B cell (primary cell): ENCODE measurements at regions not wholly inside any gene's neighbourhood (a gene's known extent, or its start where the extent isn't known, plus 50 kb on each side); places are given as distances from the start of the nearest gene placed in this dataset.

Source experiments
- ATAC-seq: fragments of 200-7000 bp; cut with Tn5 transposase; one replicate; pipeline ENCODE4 v1.10.0; 2021; ENCODE audit warnings: low read depth, mild to moderate bottlenecking, moderate number of reproducible peaks, moderate library complexity
- CTCF ChIA-PET: fragments of 350-600 bp; sonication (Branson Sonifier 250); formaldehyde crosslinking; loops from one replicate; lab custom pipeline; 2021; ENCODE audit warnings: antibody characterized with exemption, inconsistent platforms; lab: Charles Lee
- POLR2A ChIA-PET: fragments of 350-600 bp; sonication (Branson Sonifier 250); formaldehyde crosslinking; loops from one replicate; lab custom pipeline; 2021; ENCODE audit warnings: antibody characterized with exemption; lab: Charles Lee
- DNase-seq: peaks from one replicate; pipeline ENCODE4 v3.0.0; 2013
- H2AFZ ChIP-seq: 2 replicates; pipeline ENCODE4 v1.6.1; 2012; ENCODE audit warnings: mild to moderate bottlenecking, low read depth, low read length; ENCODE audit not compliant: insufficient read depth, poor library complexity, severe bottlenecking
- H3K27ac ChIP-seq, 2 donors: 1 replicate in 1 of 2; 2 replicates in 1 of 2; pipeline ENCODE4 v1.5.1; 2012 to 2013; ENCODE audit warnings: low read length in 2 of 2, mild to moderate bottlenecking in 2 of 2, moderate library complexity in 1 of 2
- H3K27me3 ChIP-seq, 4 experiments: fragments of 200-600 bp in 1 of 4; sonication (generic) in 1 of 4; replicated peaks in 1 of 4; 1 replicate in 2 of 4; 2 replicates in 2 of 4; pipeline versions ENCODE4 v1.6.1 to v1.7.0; 2013 to 2016; ENCODE audit warnings: low read length in 3 of 4, mild to moderate bottlenecking in 2 of 4, mixed read lengths in 1 of 4, moderate library complexity in 1 of 4; ENCODE audit not compliant: insufficient read depth in 4 of 4, control insufficient read depth in 3 of 4; ENCODE audit errors: control extremely low read depth in 1 of 4
- H3K36me3 ChIP-seq, 2 experiments: replicated peaks in 1 of 2; 1 replicate in 1 of 2; 2 replicates in 1 of 2; pipeline versions ENCODE4 v1.6.1 to v1.7.1; 2013; ENCODE audit warnings: low read length in 1 of 2; ENCODE audit not compliant: insufficient read depth in 2 of 2, control insufficient read depth in 1 of 2; ENCODE audit errors: control extremely low read depth in 1 of 2, extremely low read depth in 1 of 2
- H3K4me1 ChIP-seq, 2 donors: fragments of 200-600 bp in 1 of 2; sonication (generic) in 1 of 2; 1 replicate in 1 of 2; 2 replicates in 1 of 2; pipeline versions ENCODE4 v1.5.1 to v1.6.1; 2013 to 2017; ENCODE audit warnings: low read length in 2 of 2; ENCODE audit not compliant: control insufficient read depth in 2 of 2, insufficient read depth in 2 of 2
- H3K4me2 ChIP-seq: replicated peaks from 2 replicates; pipeline ENCODE3; 2012; ENCODE audit warnings: mild to moderate bottlenecking, low read depth, low read length; ENCODE audit not compliant: poor library complexity, severe bottlenecking
- H3K4me3 ChIP-seq, 5 experiments: fragments of 200-600 bp in 1 of 5; sonication (generic) in 1 of 5; 1 replicate in 3 of 5; 2 replicates in 2 of 5; pipeline versions ENCODE4 v1.5.1 to v1.7.0; 2011 to 2016; ENCODE audit warnings: low read length in 4 of 5, mild to moderate bottlenecking in 4 of 5, low read depth in 2 of 5, control low read depth in 1 of 5, moderate library complexity in 1 of 5; ENCODE audit not compliant: insufficient read depth in 1 of 5; ENCODE audit errors: control extremely low read depth in 1 of 5, extremely low read depth in 1 of 5
- H3K79me2 ChIP-seq: fragments of 200-600 bp; sonication (generic); one replicate; pipeline ENCODE4 v1.6.0; 2016; ENCODE audit warnings: low read length; ENCODE audit not compliant: control insufficient read depth, insufficient read depth
- H3K9ac ChIP-seq: fragments of 200-600 bp; sonication (generic); 2 replicates; pipeline ENCODE4 v1.6.1; 2017; ENCODE audit warnings: mild to moderate bottlenecking, low read length, moderate library complexity
- H3K9me3 ChIP-seq, 3 donors: one replicate each; pipeline versions ENCODE4 v1.6.1 to v1.7.1; 2013; ENCODE audit warnings: low read length in 2 of 3; ENCODE audit not compliant: control insufficient read depth in 2 of 3, insufficient read depth in 1 of 3; ENCODE audit errors: control extremely low read depth in 1 of 3
- H4K20me1 ChIP-seq: 2 replicates; pipeline ENCODE4 v1.6.0; 2012; ENCODE audit warnings: mild to moderate bottlenecking, low read length; ENCODE audit not compliant: insufficient read depth, control insufficient read depth, poor library complexity, severe bottlenecking
- H3K27ac Mint-ChIP-seq: one replicate; pipeline ENCODE4 v1.8.0; 2021; ENCODE audit warnings: mixed read lengths
- H3K27me3 Mint-ChIP-seq: one replicate; pipeline ENCODE4 v1.8.0; 2021; ENCODE audit warnings: mixed read lengths
- H3K4me1 Mint-ChIP-seq: one replicate; pipeline ENCODE4 v1.8.0; 2021; ENCODE audit warnings: mixed read lengths
- H3K4me3 Mint-ChIP-seq: one replicate; pipeline ENCODE4 v1.8.0; 2021; ENCODE audit warnings: mixed read lengths
- H3K9me3 Mint-ChIP-seq: one replicate; pipeline ENCODE4 v1.8.0; 2022; ENCODE audit warnings: mixed read lengths; ENCODE audit not compliant: insufficient read depth
- EZH2 ChIP-seq: IDR thresholded peaks from 2 replicates; pipeline ENCODE4 v1.6.1; 2012; ENCODE audit warnings: borderline replicate concordance, low read depth, mild to moderate bottlenecking, moderate library complexity, low read length; ENCODE audit not compliant: insufficient read depth, poor library complexity, severe bottlenecking
- WGBS: methylation state at CpG from one replicate; pipeline ENCODE4 v1.1.5; 2013; ENCODE audit warnings: missing lambda C conversion rate; ENCODE audit not compliant: insufficient coverage; 5-methylcytosine and 5-hydroxymethylcytosine counted together
- intact Hi-C: fragments of 100-400 bp; cut with micrococcal nuclease; formaldehyde crosslinking; loops from one replicate; pipeline ENCODE4 v1.10.0; 2022
- TF ChIP-seq, protein P1 (sequence below): fragments of 200-600 bp; IDR thresholded peaks from one replicate; pipeline ENCODE4 v1.8.0; 2022; ENCODE audit warnings: antibody characterized with exemption, mild to moderate bottlenecking

DNA sequence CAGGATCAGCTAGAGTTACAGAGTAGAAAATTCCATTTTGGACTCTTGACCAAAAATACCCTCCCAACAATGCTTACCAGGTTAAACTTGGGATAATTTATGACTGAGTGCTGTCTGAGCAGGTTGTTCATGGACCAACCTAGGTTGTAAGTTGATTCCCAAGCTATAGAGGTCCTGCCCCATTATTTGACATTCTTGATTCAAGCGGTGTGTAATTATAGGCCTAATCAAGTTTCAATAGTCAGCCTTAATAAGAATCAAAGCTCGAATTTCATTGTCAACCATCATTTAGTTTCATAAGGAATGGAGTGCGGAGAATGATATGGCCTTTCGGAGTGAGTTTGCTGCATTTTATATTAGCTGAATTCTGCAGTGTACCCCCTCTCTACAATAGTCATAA is 152.8 kb upstream of the FIGN start:
- Histone ChIP-seq H4K20me1 (no peaks in the 10 kb centered on the region), H3K9me3 (peaks cover 0 to 3% (median 0%) of the 10 kb centered on the region in 3 donors), H3K27me3 (no peaks in the 10 kb centered on the region), H3K27ac (no peak overlapping the region), H2AFZ (no peak overlapping the region), H3K79me2 (no peaks in the 10 kb centered on the region), H3K9ac (no peak overlapping the region), H3K4me3 (no peak overlapping the region), H3K4me2 (no peak overlapping the region), H3K36me3 (no peaks in the 10 kb centered on the region), H3K4me1 (no peaks in the 10 kb centered on the region)
- ChIA-PET POLR2A (no interaction called here), CTCF (no interaction called here)
- TF ChIP-seq EZH2, result no peak
- TF ChIP-seq, protein P1, sequence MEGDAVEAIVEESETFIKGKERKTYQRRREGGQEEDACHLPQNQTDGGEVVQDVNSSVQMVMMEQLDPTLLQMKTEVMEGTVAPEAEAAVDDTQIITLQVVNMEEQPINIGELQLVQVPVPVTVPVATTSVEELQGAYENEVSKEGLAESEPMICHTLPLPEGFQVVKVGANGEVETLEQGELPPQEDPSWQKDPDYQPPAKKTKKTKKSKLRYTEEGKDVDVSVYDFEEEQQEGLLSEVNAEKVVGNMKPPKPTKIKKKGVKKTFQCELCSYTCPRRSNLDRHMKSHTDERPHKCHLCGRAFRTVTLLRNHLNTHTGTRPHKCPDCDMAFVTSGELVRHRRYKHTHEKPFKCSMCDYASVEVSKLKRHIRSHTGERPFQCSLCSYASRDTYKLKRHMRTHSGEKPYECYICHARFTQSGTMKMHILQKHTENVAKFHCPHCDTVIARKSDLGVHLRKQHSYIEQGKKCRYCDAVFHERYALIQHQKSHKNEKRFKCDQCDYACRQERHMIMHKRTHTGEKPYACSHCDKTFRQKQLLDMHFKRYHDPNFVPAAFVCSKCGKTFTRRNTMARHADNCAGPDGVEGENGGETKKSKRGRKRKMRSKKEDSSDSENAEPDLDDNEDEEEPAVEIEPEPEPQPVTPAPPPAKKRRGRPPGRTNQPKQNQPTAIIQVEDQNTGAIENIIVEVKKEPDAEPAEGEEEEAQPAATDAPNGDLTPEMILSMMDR, result no peak
- intact Hi-C loops, result no loop called here
- H3K27me3 Mint-ChIP-seq, result no peaks in the 10 kb centered on the region
- DNase-seq (no peak), ATAC-seq (no peak)
- no peaks in the 10 kb centered on the region for H3K4me1 Mint-ChIP-seq
- H3K4me3 Mint-ChIP-seq, result no peak overlapping the region
- no CpG with 5 or more reads among the region's 4 CpGs for WGBS
- no peak overlapping the region for H3K27ac Mint-ChIP-seq
- H3K9me3 Mint-ChIP-seq, result no peaks in the 10 kb centered on the region

DNA sequence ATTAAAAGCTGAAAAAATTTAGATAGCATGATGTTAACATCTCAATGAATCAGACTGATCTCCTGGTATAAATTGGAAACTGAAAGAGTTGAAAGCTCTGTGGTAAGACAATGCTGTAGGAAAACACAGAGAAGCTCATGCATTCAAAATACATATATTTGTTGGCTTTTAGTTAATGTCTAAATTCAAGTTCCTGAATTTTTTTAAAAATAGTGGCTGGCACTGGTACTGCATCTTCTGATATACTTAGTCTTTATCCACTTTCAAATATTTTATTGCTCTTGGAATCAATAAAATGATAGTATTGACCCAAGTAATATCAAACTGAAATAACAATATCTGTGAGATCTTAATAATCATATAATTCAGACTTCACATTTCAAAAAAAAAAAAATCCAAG is 151.4 kb upstream of the FIGN start:
- H3K9me3 Mint-ChIP-seq, result no peaks in the 10 kb centered on the region
- DNase-seq, result no peak

More for the DNA sequence above, 151.4 kb upstream of the FIGN start:
- no peak overlapping the region for H3K4me3 Mint-ChIP-seq
- H2AFZ ChIP-seq, result no peak overlapping the region
- POLR2A ChIA-PET, result no interaction called here
- H3K36me3 ChIP-seq, result no peaks in the 10 kb centered on the region
- no peaks in the 10 kb centered on the region for H3K27me3 ChIP-seq
- no peaks in the 10 kb centered on the region for H3K27me3 Mint-ChIP-seq
- H3K9me3 ChIP-seq, result peaks cover 0 to 3% (median 0%) of the 10 kb centered on the region in 3 donors
- no peak overlapping the region for H3K27ac ChIP-seq
- H3K4me1 Mint-ChIP-seq, result no peaks in the 10 kb centered on the region
- TF ChIP-seq, protein P1, result no peak
- no peaks in the 10 kb centered on the region for H3K79me2 ChIP-seq
- H3K9ac ChIP-seq, result no peak overlapping the region
- no peak overlapping the region for H3K4me3 ChIP-seq
- H4K20me1 ChIP-seq, result no peaks in the 10 kb centered on the region
- CTCF ChIA-PET, result no interaction called here
- H3K27ac Mint-ChIP-seq, result no peak overlapping the region
- H3K4me1 ChIP-seq, result no peaks in the 10 kb centered on the region
- no peak overlapping the region for H3K4me2 ChIP-seq
- ATAC-seq, result no peak
- intact Hi-C loops, result no loop called here
